Mesendoderm (in vitro differentiated cells): ENCODE measurements at regions not wholly inside any gene's neighbourhood (a gene's known extent, or its start where the extent isn't known, plus 50 kb on each side); places are given as distances from the start of the nearest gene placed in this dataset.

ENCODE experiments used
- DNase-seq: peaks from one replicate; pipeline ENCODE4 v3.0.0; 2013
- H2AK5ac ChIP-seq: 2 replicates; pipeline ENCODE4 v1.6.1; 2013; ENCODE audit warnings: low read length, inconsistent platforms
- H2BK120ac ChIP-seq: 2 replicates; pipeline ENCODE4 v1.6.1; 2013; ENCODE audit warnings: low read depth, mild to moderate bottlenecking, low read length, moderate library complexity, mixed read lengths
- H2BK15ac ChIP-seq: replicated peaks from 2 replicates; pipeline ENCODE4 v1.6.1; 2013; ENCODE audit warnings: low read depth, mild to moderate bottlenecking, moderate library complexity
- H2BK5ac ChIP-seq: 2 replicates; pipeline ENCODE4 v1.6.1; 2013; ENCODE audit warnings: low read length, inconsistent platforms
- H3K18ac ChIP-seq: 2 replicates; pipeline ENCODE4 v1.6.1; 2013; ENCODE audit warnings: mild to moderate bottlenecking, low read length, mixed read lengths
- H3K23ac ChIP-seq: one replicate; pipeline ENCODE4 v1.6.1; 2013; ENCODE audit warnings: low read length
- H3K27ac ChIP-seq: 2 replicates; pipeline ENCODE4 v1.5.1; 2013; ENCODE audit warnings: low read depth, mild to moderate bottlenecking, inconsistent platforms, low read length, moderate library complexity
- H3K27me3 ChIP-seq: 2 replicates; pipeline ENCODE4 v1.6.1; 2013; ENCODE audit warnings: low read length, control low read depth, mild to moderate bottlenecking, inconsistent platforms; ENCODE audit not compliant: insufficient read depth, poor library complexity
- H3K36me3 ChIP-seq: 2 replicates; pipeline ENCODE4 v1.6.1; 2013; ENCODE audit warnings: low read length, inconsistent platforms; ENCODE audit not compliant: control insufficient read depth, insufficient read depth
- H3K4ac ChIP-seq: one replicate; pipeline ENCODE4 v1.6.1; 2013; ENCODE audit warnings: low read depth, mild to moderate bottlenecking, low read length, moderate library complexity
- H3K4me1 ChIP-seq: 2 replicates; pipeline ENCODE4 v1.6.1; 2013; ENCODE audit warnings: low read depth, low read length, inconsistent platforms; ENCODE audit not compliant: control insufficient read depth
- H3K4me2 ChIP-seq: 2 replicates; pipeline ENCODE4 v1.6.1; 2013; ENCODE audit warnings: low read length
- H3K4me3 ChIP-seq: 2 replicates; pipeline ENCODE4 v1.5.1; 2013; ENCODE audit warnings: mild to moderate bottlenecking, low read length
- H3K56ac ChIP-seq: one replicate; pipeline ENCODE4 v1.6.1; 2013; ENCODE audit warnings: low read length
- H3K79me1 ChIP-seq: 2 replicates; pipeline ENCODE4 v1.6.1; 2013; ENCODE audit warnings: low read length, inconsistent platforms
- H3K79me2 ChIP-seq: 2 replicates; pipeline ENCODE4 v1.6.1; 2013; ENCODE audit warnings: mild to moderate bottlenecking, low read length; ENCODE audit not compliant: control insufficient read depth, insufficient read depth
- H3K9ac ChIP-seq: 2 replicates; pipeline ENCODE4 v1.6.1; 2013; ENCODE audit warnings: low read length, inconsistent platforms
- H4K5ac ChIP-seq: one replicate; pipeline ENCODE4 v1.6.1; 2013; ENCODE audit warnings: low read length
- H4K8ac ChIP-seq: one replicate; pipeline ENCODE4 v1.6.1; 2013; ENCODE audit warnings: low read depth, mild to moderate bottlenecking, control low read depth, low read length, moderate library complexity
- WGBS: extraction: QIAGEN DNeasy Blood & Tissue Kit; methylation state at CpG from one replicate; pipeline ENCODE4 v1.1.7; 2013; ENCODE audit warnings: low lambda C conversion rate, missing lambda C conversion rate; ENCODE audit not compliant: insufficient coverage; ENCODE audit errors: extremely low coverage; 5-methylcytosine and 5-hydroxymethylcytosine counted together

DNA sequence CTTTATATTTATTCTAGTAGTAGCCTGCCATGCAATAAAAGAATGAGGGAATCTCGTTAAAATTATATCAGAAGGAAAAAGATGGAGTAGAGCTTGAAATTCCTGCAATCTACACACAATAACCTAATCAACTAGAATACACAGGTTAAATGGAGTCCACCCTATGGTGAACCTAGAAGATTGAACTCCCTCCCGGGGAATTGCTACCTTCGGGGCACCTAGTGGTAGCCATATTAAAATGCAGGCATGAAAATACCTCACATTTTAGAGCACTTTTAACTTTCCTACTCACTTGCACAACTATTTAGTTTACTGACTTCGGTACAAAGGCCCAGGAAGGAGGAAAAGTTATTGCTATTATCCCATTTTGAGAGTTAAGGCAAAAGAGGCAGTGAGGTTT is 174.5 kb downstream of the SS18 start:
- H3K56ac ChIP-seq = no peak overlapping the region
- WGBS = no CpG with 5 or more reads among the region's 4 CpGs

DNA sequence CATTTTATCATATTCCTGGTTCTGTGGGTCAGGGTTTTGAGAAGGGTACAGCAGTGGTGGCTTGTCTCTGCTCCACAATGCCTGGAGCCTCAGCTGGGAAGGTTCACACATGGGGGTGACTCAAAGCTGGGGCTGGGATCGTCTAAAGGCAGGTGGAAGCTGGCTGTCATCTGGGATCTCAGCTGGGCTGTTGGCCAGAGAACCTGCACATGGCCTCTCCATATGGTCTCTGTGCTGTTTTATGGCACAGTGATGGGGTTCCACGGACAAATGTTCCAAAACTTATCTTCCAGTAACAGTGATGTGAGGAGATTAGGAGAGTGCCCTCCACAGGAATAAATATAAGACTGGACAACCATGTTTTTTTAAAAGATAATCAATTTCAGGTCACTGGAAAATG is 191.4 kb downstream of the SS18 start:
- DNase-seq = no peak
- Histone ChIP-seq H3K4me2 (no peak overlapping the region), H3K56ac (no peak overlapping the region), H2AK5ac (no peak overlapping the region), H3K4me1 (no peaks in the 10 kb centered on the region), H3K27me3 (no peaks in the 10 kb centered on the region), H3K4me3 (no peak overlapping the region), H3K9ac (no peak overlapping the region), H2BK15ac (no peak overlapping the region), H3K36me3 (no peaks in the 10 kb centered on the region), H3K18ac (no peak overlapping the region), H4K5ac (no peak overlapping the region), H2BK120ac (no peak overlapping the region), H4K8ac (no peak overlapping the region), H3K79me2 (no peaks in the 10 kb centered on the region), H3K79me1 (no peaks in the 10 kb centered on the region), H3K23ac (no peak overlapping the region), H3K4ac (no peak overlapping the region), H3K27ac (no peak overlapping the region), H2BK5ac (no peak overlapping the region)
- WGBS = no CpG with 5 or more reads among the region's 2 CpGs

More for the DNA sequence above, 174.5 kb downstream of the SS18 start:
- no peaks in the 10 kb centered on the region for H3K79me2 ChIP-seq
- no peak overlapping the region for H2BK15ac ChIP-seq
- no peak overlapping the region for H4K8ac ChIP-seq
- H2BK120ac ChIP-seq = no peak overlapping the region
- no peak overlapping the region for H3K9ac ChIP-seq
- H3K23ac ChIP-seq = no peak overlapping the region
- no peak overlapping the region for H2BK5ac ChIP-seq
- no peak overlapping the region for H3K18ac ChIP-seq
- H3K4me1 ChIP-seq = no peaks in the 10 kb centered on the region
- no peak overlapping the region for H4K5ac ChIP-seq
- no peaks in the 10 kb centered on the region for H3K36me3 ChIP-seq
- no peak overlapping the region for H3K4me2 ChIP-seq
- no peak overlapping the region for H3K4ac ChIP-seq
- peak; percentile 34 for DNase-seq
- H3K4me3 ChIP-seq = no peak overlapping the region
- H3K79me1 ChIP-seq = no peaks in the 10 kb centered on the region
- no peak overlapping the region for H3K27ac ChIP-seq
- no peak overlapping the region for H2AK5ac ChIP-seq
- H3K27me3 ChIP-seq = no peaks in the 10 kb centered on the region

DNA sequence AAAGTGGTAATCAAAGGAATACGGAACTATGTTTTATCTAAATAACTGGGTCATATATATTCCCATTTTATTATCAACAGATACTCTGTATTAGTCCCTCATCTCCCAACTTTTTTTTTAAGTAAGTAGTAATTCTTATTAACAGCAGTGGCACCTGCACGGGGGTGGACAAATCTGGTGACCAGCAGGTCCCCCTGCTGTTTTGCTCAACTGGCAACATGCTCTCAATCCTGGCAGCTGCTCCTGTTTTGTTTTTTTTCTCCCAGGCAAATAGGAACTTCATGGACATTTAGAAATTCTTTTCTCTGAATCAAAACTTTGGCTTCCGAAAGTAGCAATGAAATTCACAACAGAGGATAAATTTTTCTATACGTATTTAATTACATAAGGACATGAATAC is 193.5 kb downstream of the SS18 start:
- no peak for DNase-seq
- H3K79me1 ChIP-seq = no peaks in the 10 kb centered on the region
- H3K27me3 ChIP-seq = no peaks in the 10 kb centered on the region

DNA sequence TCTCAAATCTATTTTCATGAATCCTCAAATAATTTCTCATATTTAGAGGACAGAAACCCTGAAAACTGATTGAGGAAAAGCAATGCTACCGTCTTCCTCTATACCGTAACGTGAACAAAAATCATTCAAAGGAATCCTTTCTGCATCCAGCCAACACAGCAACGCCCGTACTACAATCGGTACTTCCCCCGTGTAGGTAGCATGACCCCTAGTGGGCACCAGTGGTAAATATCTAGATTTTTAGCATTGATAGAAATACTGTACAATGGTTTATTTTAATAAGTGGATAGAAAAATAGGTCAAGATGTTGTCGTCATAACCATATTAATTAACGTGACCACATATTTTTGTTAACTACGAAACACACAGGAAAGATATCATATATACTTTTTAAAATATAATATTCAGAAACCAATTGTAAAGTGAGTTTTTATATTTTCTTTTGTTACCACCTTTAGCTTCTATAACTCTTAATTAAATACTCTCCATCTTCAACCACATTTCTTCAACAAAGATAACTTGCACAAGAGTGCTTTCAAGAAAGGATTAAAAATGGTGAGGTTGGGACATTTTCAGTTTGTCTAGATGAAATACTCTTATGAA is 194.1 kb downstream of the SS18 start:
- Histone ChIP-seq H3K9ac (no peak overlapping the region), H3K36me3 (no peaks in the 10 kb centered on the region), H3K56ac (no peak overlapping the region), H2AK5ac (no peak overlapping the region), H4K8ac (no peak overlapping the region), H3K27me3 (no peaks in the 10 kb centered on the region), H3K23ac (no peak overlapping the region), H4K5ac (no peak overlapping the region), H3K4me3 (no peak overlapping the region), H3K4me2 (no peak overlapping the region), H2BK15ac (no peak overlapping the region), H3K27ac (no peak overlapping the region), H3K79me1 (no peaks in the 10 kb centered on the region), H3K79me2 (no peaks in the 10 kb centered on the region), H3K18ac (no peak overlapping the region), H2BK120ac (no peak overlapping the region), H3K4me1 (no peaks in the 10 kb centered on the region), H3K4ac (no peak overlapping the region), H2BK5ac (no peak overlapping the region)
- DNase-seq = peak; percentile 58
- WGBS = no CpG with 5 or more reads among the region's 10 CpGs

More for the DNA sequence above, 193.5 kb downstream of the SS18 start:
- WGBS = no CpG with 5 or more reads among the region's 4 CpGs
- H3K4me2 ChIP-seq = no peak overlapping the region
- H4K8ac ChIP-seq = no peak overlapping the region
- H3K9ac ChIP-seq = no peak overlapping the region
- H2AK5ac ChIP-seq = no peak overlapping the region
- no peaks in the 10 kb centered on the region for H3K79me2 ChIP-seq
- no peaks in the 10 kb centered on the region for H3K36me3 ChIP-seq
- no peak overlapping the region for H3K56ac ChIP-seq
- no peak overlapping the region for H2BK5ac ChIP-seq
- H2BK15ac ChIP-seq = no peak overlapping the region
- no peak overlapping the region for H3K4me3 ChIP-seq
- no peak overlapping the region for H3K27ac ChIP-seq
- H4K5ac ChIP-seq = no peak overlapping the region
- no peak overlapping the region for H2BK120ac ChIP-seq
- H3K4ac ChIP-seq = no peak overlapping the region
- no peak overlapping the region for H3K23ac ChIP-seq
- no peak overlapping the region for H3K18ac ChIP-seq
- H3K4me1 ChIP-seq = no peaks in the 10 kb centered on the region

DNA sequence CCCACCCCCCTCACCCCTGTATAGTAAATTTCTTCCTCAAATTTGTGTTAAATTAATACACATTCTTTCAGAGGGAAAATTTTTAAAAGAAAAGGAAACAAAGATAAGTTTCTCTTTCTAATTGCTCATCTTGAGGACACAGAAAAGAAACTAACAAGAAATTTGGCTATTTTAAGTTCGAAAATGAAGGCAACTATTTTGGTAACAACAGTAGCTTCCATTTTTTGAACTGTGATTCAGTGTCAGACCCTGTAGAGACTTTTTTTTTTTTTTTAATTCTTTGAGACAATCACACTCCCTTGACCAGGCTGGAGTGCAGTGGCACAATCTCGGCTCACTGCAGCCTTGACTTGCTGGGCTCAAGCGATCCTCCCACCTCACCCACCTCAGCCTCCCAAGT is 194.9 kb downstream of the SS18 start:
- Histone ChIP-seq H2BK120ac (no peak overlapping the region), H3K23ac (no peak overlapping the region), H3K79me2 (no peaks in the 10 kb centered on the region), H3K9ac (no peak overlapping the region), H3K36me3 (no peaks in the 10 kb centered on the region), H3K27ac (no peak overlapping the region), H3K4ac (no peak overlapping the region), H3K4me3 (no peak overlapping the region), H3K18ac (no peak overlapping the region), H3K4me1 (no peaks in the 10 kb centered on the region), H4K5ac (no peak overlapping the region), H3K27me3 (no peaks in the 10 kb centered on the region), H2AK5ac (no peak overlapping the region), H3K56ac (no peak overlapping the region), H4K8ac (no peak overlapping the region), H3K4me2 (no peak overlapping the region), H2BK5ac (no peak overlapping the region), H2BK15ac (no peak overlapping the region), H3K79me1 (no peaks in the 10 kb centered on the region)
- no CpG with 5 or more reads among the region's 3 CpGs for WGBS
- no peak for DNase-seq

DNA sequence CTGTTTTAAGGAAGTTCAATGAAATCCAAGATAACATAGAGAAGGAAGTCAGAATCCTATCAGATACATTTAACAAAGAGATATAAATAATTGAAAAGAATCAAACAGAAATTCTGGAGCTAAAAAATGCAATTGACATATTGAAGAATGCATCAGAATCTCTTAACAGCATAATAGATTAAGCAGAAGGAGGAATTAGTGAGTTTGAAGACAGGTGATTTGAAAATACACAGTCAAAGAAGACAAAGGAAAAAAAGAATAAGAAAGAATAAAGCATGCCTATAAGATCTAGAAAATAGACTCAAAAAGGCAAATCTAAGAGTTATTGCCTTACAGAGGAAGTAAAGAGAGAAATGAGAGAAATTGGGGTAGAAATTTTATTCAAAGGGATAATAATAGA is 204.1 kb downstream of the SS18 start:
- H4K8ac ChIP-seq = no peak overlapping the region
- no peaks in the 10 kb centered on the region for H3K79me1 ChIP-seq

More for the DNA sequence above, 204.1 kb downstream of the SS18 start:
- Histone ChIP-seq H4K5ac (no peak overlapping the region), H3K36me3 (no peaks in the 10 kb centered on the region), H3K18ac (no peak overlapping the region), H3K4ac (no peak overlapping the region), H3K27me3 (no peaks in the 10 kb centered on the region), H2AK5ac (no peak overlapping the region), H3K23ac (no peak overlapping the region), H3K9ac (no peak overlapping the region), H2BK120ac (no peak overlapping the region), H3K4me2 (no peak overlapping the region), H2BK5ac (no peak overlapping the region), H3K56ac (no peak overlapping the region), H2BK15ac (no peak overlapping the region), H3K79me2 (no peaks in the 10 kb centered on the region), H3K27ac (no peak overlapping the region), H3K4me3 (no peak overlapping the region), H3K4me1 (no peaks in the 10 kb centered on the region)
- no peak for DNase-seq
